CD4-positive, alpha-beta memory T cell (primary cell): ENCODE measurements at regions not wholly inside any gene's neighbourhood (a gene's known extent, or its start where the extent isn't known, plus 50 kb on each side); places are given as distances from the start of the nearest gene placed in this dataset.

Source experiments
- CTCF ChIA-PET: fragments of 350-600 bp; sonication (Branson Sonifier 250); formaldehyde crosslinking; loops from one replicate; lab custom pipeline; 2021; ENCODE audit warnings: inconsistent platforms; ENCODE audit not compliant: partially characterized antibody; lab: Charles Lee
- POLR2A ChIA-PET: fragments of 350-600 bp; sonication (Branson Sonifier 250); formaldehyde crosslinking; loops from one replicate; lab custom pipeline; 2021; ENCODE audit not compliant: partially characterized antibody; lab: Charles Lee
- DNase-seq, 5 donors: peaks; one replicate each; pipeline versions ENCODE4 v3.0.0 to v3.0.0-alpha.2; 2020 to 2022; ENCODE audit warnings: mixed read lengths in 1 of 5
- H3K27ac ChIP-seq: one replicate; pipeline ENCODE4 v1.7.0; 2013; ENCODE audit warnings: low read depth, low read length
- H3K27me3 ChIP-seq: 2 replicates; pipeline ENCODE4 v1.7.0; 2013; ENCODE audit warnings: mild to moderate bottlenecking, low read length, moderate library complexity; ENCODE audit not compliant: insufficient read depth
- H3K36me3 ChIP-seq: 2 replicates; pipeline ENCODE4 v1.7.0; 2013; ENCODE audit warnings: mild to moderate bottlenecking, low read length, moderate library complexity; ENCODE audit not compliant: insufficient read depth
- H3K4me1 ChIP-seq: 2 replicates; pipeline ENCODE4 v1.7.0; 2013; ENCODE audit warnings: mild to moderate bottlenecking, low read length, moderate library complexity; ENCODE audit not compliant: insufficient read depth
- H3K4me3 ChIP-seq, 2 donors: one replicate each; pipeline ENCODE4 v1.7.0; 2013; ENCODE audit warnings: low read length in 2 of 2, mild to moderate bottlenecking in 1 of 2
- H3K9me3 ChIP-seq, 2 donors: one replicate each; pipeline ENCODE4 v1.7.0; 2013; ENCODE audit warnings: low read length in 2 of 2, control low read depth in 1 of 2; ENCODE audit not compliant: control insufficient read depth in 1 of 2
- H3K27ac Mint-ChIP-seq, 7 donors: one replicate each; pipeline ENCODE4 v1.8.0; 2020 to 2021; ENCODE audit warnings: mixed read lengths in 7 of 7, mild to moderate bottlenecking in 6 of 7, inconsistent platforms in 3 of 7, moderate library complexity in 3 of 7
- H3K27me3 Mint-ChIP-seq, 2 donors: one replicate each; pipeline ENCODE4 v1.8.0; 2020 to 2021; ENCODE audit warnings: mixed read lengths in 2 of 2
- H3K36me3 Mint-ChIP-seq, 2 donors: one replicate each; pipeline ENCODE4 v1.8.0; 2020 to 2021; ENCODE audit warnings: mixed read lengths in 2 of 2, inconsistent platforms in 1 of 2, mild to moderate bottlenecking in 1 of 2
- H3K4me1 Mint-ChIP-seq, 4 donors: one replicate each; pipeline ENCODE4 v1.8.0; 2020 to 2021; ENCODE audit warnings: mixed read lengths in 4 of 4, mild to moderate bottlenecking in 1 of 4
- H3K4me3 Mint-ChIP-seq, 8 donors: one replicate each; pipeline ENCODE4 v1.8.0; 2020 to 2021; ENCODE audit warnings: mixed read lengths in 8 of 8, mild to moderate bottlenecking in 7 of 8, moderate library complexity in 6 of 8, inconsistent platforms in 3 of 8
- H3K9me3 Mint-ChIP-seq, 8 donors: one replicate each; pipeline ENCODE4 v1.8.0; 2020 to 2021; ENCODE audit warnings: mixed read lengths in 8 of 8, mild to moderate bottlenecking in 5 of 8, inconsistent platforms in 3 of 8, moderate library complexity in 1 of 8
- intact Hi-C: fragments of 100-400 bp; cut with micrococcal nuclease; formaldehyde crosslinking; loops from one replicate; pipeline ENCODE4 v1.15.1; 2023

GRCh38 chr7:17681965-17682364, 258.3 kb downstream of the SNX13 start:
- Mint-ChIP-seq H3K27me3 (peaks cover 0 to 3% of the 10 kb centered on the region in 2 donors), H3K4me1 (no peaks in the 10 kb centered on the region)
- CTCF ChIA-PET, result interaction anchor here (0.6 to 6.7 kb wide), 16 partner anchors 9 to 1985 kb away, joined by 3 to 73 read pairs (median 5); no protein-coding TSS in a partner anchor

GRCh38 chr7:17682586-17682985, 257.7 kb downstream of the SNX13 start:
- Histone ChIP-seq H3K4me3 (no peak overlapping the region), H3K4me1 (no peaks in the 10 kb centered on the region), H3K27me3 (no peaks in the 10 kb centered on the region), H3K36me3 (no peaks in the 10 kb centered on the region), H3K9me3 (no peaks in the 10 kb centered on the region), H3K27ac (no peak overlapping the region)
- H3K9me3 Mint-ChIP-seq, result no peaks in the 10 kb centered on the region
- no peaks in the 10 kb centered on the region for H3K36me3 Mint-ChIP-seq
- intact Hi-C loops, result no loop called here
- no peak for DNase-seq
- peaks cover 0 to 3% of the 10 kb centered on the region in 2 donors for H3K27me3 Mint-ChIP-seq
- POLR2A ChIA-PET, result no interaction called here
- no peaks in the 10 kb centered on the region for H3K4me1 Mint-ChIP-seq
- no peak overlapping the region for H3K27ac Mint-ChIP-seq
- CTCF ChIA-PET, result interaction anchor here (1.1 to 6.7 kb wide), 9 partner anchors 9 to 887 kb away, joined by 3 to 73 read pairs (median 5); no protein-coding TSS in a partner anchor
- H3K4me3 Mint-ChIP-seq, result no peak overlapping the region

More at GRCh38 chr7:17681965-17682364, 258.3 kb downstream of the SNX13 start:
- H3K9me3 ChIP-seq, result no peaks in the 10 kb centered on the region
- no peaks in the 10 kb centered on the region for H3K36me3 ChIP-seq
- POLR2A ChIA-PET, result no interaction called here
- intact Hi-C loops, result loop anchor here (1.0 kb wide), 1 partner anchor 639 kb away; no protein-coding TSS in a partner anchor
- no peaks in the 10 kb centered on the region for H3K27me3 ChIP-seq
- no peaks in the 10 kb centered on the region for H3K36me3 Mint-ChIP-seq
- DNase-seq, result no peak
- no peaks in the 10 kb centered on the region for H3K9me3 Mint-ChIP-seq
- H3K4me3 ChIP-seq, result no peak overlapping the region
- no peak overlapping the region for H3K27ac Mint-ChIP-seq
- H3K4me3 Mint-ChIP-seq, result no peak overlapping the region
- no peak overlapping the region for H3K27ac ChIP-seq
- no peaks in the 10 kb centered on the region for H3K4me1 ChIP-seq

DNA sequence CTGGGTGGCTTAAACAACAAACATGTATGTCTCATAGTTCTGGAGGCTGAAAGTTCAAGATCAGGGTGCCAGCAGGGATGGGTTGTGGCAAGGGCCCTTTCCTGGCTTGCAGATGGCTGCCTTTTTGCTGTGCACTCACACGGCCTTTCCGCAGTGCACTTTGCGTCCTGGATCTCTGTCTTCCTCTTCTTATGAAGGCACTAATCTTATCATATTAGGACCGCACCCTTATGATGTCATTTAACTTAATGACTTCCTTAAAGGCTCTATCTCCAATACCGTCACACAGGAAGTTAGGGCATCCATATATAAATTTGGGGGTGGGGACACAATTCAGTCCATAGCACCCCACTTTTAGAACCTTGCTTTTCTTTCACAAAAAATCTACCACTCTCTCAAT, 255.2 kb downstream of the SNX13 start:
- Mint-ChIP-seq H3K27me3 (peaks cover 0 to 3% of the 10 kb centered on the region in 2 donors), H3K27ac (no peak overlapping the region), H3K4me3 (no peak overlapping the region), H3K36me3 (no peaks in the 10 kb centered on the region), H3K9me3 (no peaks in the 10 kb centered on the region), H3K4me1 (no peaks in the 10 kb centered on the region)
- intact Hi-C loops, result no loop called here
- Histone ChIP-seq H3K27me3 (no peaks in the 10 kb centered on the region), H3K9me3 (no peaks in the 10 kb centered on the region), H3K27ac (no peak overlapping the region), H3K4me3 (no peak overlapping the region), H3K4me1 (no peaks in the 10 kb centered on the region), H3K36me3 (no peaks in the 10 kb centered on the region)
- POLR2A ChIA-PET, result no interaction called here
- CTCF ChIA-PET, result interaction anchor here (6.7 kb wide), 1 partner anchor 14 kb away, joined by 73 read pairs; no protein-coding TSS in a partner anchor
- no peak for DNase-seq

DNA sequence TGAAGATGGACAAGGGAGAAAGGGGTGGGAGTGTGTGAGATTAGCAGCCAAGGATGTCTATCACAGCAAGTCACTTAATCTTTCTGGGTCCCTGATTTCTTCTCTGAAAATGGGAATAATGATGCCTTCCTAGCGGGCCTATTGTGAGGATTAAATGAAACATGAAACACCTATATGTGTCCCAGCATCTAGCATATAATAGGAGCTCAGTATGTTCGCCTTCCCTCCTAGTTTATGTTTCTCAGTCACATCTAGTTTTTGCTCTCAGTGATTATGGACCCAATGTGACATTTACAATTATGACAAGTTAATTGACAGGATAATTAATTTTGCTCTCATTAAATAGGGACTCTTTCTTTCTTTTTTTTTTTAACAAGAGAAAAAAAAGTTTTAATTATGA, 252.9 kb downstream of the SNX13 start:
- CTCF ChIA-PET, result interaction anchor here (1.3 kb wide), 1 partner anchor 666 kb away, joined by 4 read pairs; no protein-coding TSS in a partner anchor

DNA sequence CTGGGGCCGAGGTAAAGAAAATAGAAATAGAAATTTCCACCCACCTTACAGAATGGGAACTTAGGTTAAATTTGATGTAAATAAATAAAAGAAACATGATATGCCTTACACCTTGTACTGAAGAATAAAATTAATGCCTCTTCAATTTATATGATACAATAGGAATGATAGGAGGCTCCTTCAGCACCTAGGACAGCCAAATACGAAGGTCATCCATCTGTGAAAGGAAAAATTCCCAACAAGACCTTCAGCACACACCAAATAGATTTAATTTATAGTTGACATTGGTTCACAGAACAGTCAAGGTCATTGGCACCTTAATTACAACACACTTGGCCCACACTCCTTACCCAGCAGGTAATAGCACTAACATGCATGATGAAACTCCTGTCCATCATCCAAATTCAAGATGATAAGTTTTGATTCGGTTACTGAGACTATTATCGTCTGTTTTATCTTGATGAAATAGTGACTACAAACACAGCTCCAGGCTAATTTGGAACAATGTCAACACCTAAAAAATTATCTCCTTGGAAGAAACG, 250.9 kb downstream of the SNX13 start:
- Mint-ChIP-seq H3K4me1 (no peaks in the 10 kb centered on the region), H3K9me3 (no peaks in the 10 kb centered on the region), H3K27me3 (no peaks in the 10 kb centered on the region), H3K27ac (no peak overlapping the region), H3K4me3 (no peak overlapping the region), H3K36me3 (no peaks in the 10 kb centered on the region)
- H3K36me3 ChIP-seq, result no peaks in the 10 kb centered on the region
- POLR2A ChIA-PET, result no interaction called here
- H3K4me1 ChIP-seq, result no peaks in the 10 kb centered on the region
- no peaks in the 10 kb centered on the region for H3K9me3 ChIP-seq
- no peak for DNase-seq
- H3K4me3 ChIP-seq, result no peak overlapping the region
- CTCF ChIA-PET, result interaction anchor here (5.4 kb wide), 1 partner anchor 8 kb away, joined by 30 read pairs; no protein-coding TSS in a partner anchor
- no peaks in the 10 kb centered on the region for H3K27me3 ChIP-seq
- H3K27ac ChIP-seq, result no peak overlapping the region
- intact Hi-C loops, result no loop called here

More for the DNA sequence above, 252.9 kb downstream of the SNX13 start:
- H3K4me3 Mint-ChIP-seq, result no peak overlapping the region
- H3K27ac Mint-ChIP-seq, result no peak overlapping the region
- H3K4me3 ChIP-seq, result no peak overlapping the region
- DNase-seq, result no peak
- H3K36me3 Mint-ChIP-seq, result no peaks in the 10 kb centered on the region
- H3K27ac ChIP-seq, result no peak overlapping the region
- intact Hi-C loops, result no loop called here
- H3K4me1 Mint-ChIP-seq, result no peaks in the 10 kb centered on the region
- no peaks in the 10 kb centered on the region for H3K36me3 ChIP-seq
- no peaks in the 10 kb centered on the region for H3K27me3 ChIP-seq
- H3K9me3 ChIP-seq, result no peaks in the 10 kb centered on the region
- H3K9me3 Mint-ChIP-seq, result no peaks in the 10 kb centered on the region
- no peaks in the 10 kb centered on the region for H3K4me1 ChIP-seq
- no peaks in the 10 kb centered on the region for H3K27me3 Mint-ChIP-seq
- POLR2A ChIA-PET, result no interaction called here

DNA sequence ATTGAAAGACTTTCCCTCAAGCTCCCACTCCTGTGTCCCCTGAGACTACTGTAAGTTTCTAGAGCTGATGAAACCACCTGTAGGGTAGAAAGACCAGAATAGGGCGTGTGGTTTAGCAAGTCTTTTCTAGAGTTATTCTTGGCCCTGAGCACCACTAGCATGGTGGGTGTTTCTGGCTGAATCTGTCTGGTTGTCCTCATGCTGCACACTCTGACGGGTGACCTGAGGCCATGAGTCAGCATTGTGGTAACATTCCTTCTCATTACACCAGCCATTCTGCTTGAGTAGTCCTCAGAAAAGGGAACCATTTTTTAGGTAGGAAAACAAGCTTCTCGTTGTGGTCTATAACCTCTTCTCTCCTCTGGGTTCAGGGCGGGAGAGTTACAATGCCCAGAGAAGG, 250.3 kb downstream of the SNX13 start:
- no peak overlapping the region for H3K27ac Mint-ChIP-seq
- intact Hi-C loops, result no loop called here
- Histone ChIP-seq H3K27ac (no peak overlapping the region), H3K36me3 (no peaks in the 10 kb centered on the region), H3K4me1 (no peaks in the 10 kb centered on the region), H3K27me3 (no peaks in the 10 kb centered on the region), H3K4me3 (no peak overlapping the region), H3K9me3 (no peaks in the 10 kb centered on the region)
- H3K4me1 Mint-ChIP-seq, result no peaks in the 10 kb centered on the region
- ChIA-PET CTCF (interaction anchor here (5.4 kb wide), 1 partner anchor 8 kb away, joined by 30 read pairs; no protein-coding TSS in a partner anchor), POLR2A (no interaction called here)
- H3K27me3 Mint-ChIP-seq, result no peaks in the 10 kb centered on the region
- no peaks in the 10 kb centered on the region for H3K9me3 Mint-ChIP-seq
- no peak for DNase-seq
- H3K36me3 Mint-ChIP-seq, result no peaks in the 10 kb centered on the region
- no peak overlapping the region for H3K4me3 Mint-ChIP-seq

GRCh38 chr7:17696422-17696821, 243.9 kb downstream of the SNX13 start:
- peaks cover 0 to 7% of the 10 kb centered on the region in 2 donors for H3K9me3 ChIP-seq
- no peak for DNase-seq
- H3K36me3 Mint-ChIP-seq, result peaks cover 3 to 8% of the 10 kb centered on the region in 2 donors
- H3K9me3 Mint-ChIP-seq, result peaks cover 7 to 44% (median 24%) of the 10 kb centered on the region in 8 donors
- no peak overlapping the region for H3K4me3 ChIP-seq
- POLR2A ChIA-PET, result no interaction called here
- H3K27me3 Mint-ChIP-seq, result peaks cover 1 to 6% of the 10 kb centered on the region in 2 donors
- H3K36me3 ChIP-seq, result no peaks in the 10 kb centered on the region
- intact Hi-C loops, result no loop called here
- H3K27ac Mint-ChIP-seq, result no peak overlapping the region
- CTCF ChIA-PET, result no interaction called here
- H3K4me1 Mint-ChIP-seq, result no peaks in the 10 kb centered on the region
- no peak overlapping the region for H3K27ac ChIP-seq
- H3K4me3 Mint-ChIP-seq, result no peak overlapping the region
- no peaks in the 10 kb centered on the region for H3K27me3 ChIP-seq
- no peaks in the 10 kb centered on the region for H3K4me1 ChIP-seq
